ENCODE measurements at regions not wholly inside any gene's neighbourhood (a gene's known extent, or its start where the extent isn't known, plus 50 kb on each side); places are given as distances from the start of the nearest gene placed in this dataset.

DNA sequence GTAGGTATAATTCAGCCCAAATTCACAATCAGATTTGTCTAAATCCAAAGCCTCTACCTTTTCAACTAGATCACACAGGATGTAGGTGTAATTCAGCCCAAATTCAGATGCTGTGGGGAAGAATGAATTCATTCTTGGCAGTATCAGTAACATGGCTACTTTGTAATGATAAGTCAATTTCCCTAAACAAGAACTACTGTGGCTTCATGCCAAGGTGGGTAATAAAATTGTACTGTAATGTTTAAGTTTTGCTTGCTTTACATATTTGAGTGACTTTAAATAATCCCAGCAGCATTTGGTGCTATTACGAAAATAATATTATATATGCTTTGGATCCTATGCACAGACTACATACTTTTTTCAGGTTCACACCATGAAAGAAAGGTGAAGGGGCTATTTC, 239.1 kb downstream of the HDGFL1 start:
- DNase-seq (ENCODE audit: low spot score), result no peak
- TF ChIP-seq, protein P1, sequence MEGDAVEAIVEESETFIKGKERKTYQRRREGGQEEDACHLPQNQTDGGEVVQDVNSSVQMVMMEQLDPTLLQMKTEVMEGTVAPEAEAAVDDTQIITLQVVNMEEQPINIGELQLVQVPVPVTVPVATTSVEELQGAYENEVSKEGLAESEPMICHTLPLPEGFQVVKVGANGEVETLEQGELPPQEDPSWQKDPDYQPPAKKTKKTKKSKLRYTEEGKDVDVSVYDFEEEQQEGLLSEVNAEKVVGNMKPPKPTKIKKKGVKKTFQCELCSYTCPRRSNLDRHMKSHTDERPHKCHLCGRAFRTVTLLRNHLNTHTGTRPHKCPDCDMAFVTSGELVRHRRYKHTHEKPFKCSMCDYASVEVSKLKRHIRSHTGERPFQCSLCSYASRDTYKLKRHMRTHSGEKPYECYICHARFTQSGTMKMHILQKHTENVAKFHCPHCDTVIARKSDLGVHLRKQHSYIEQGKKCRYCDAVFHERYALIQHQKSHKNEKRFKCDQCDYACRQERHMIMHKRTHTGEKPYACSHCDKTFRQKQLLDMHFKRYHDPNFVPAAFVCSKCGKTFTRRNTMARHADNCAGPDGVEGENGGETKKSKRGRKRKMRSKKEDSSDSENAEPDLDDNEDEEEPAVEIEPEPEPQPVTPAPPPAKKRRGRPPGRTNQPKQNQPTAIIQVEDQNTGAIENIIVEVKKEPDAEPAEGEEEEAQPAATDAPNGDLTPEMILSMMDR (IDR thresholded peaks at IDR 0.05; ENCODE audit: extremely low read depth, missing control alignments), result no peak

GRCh38 chr6:22809370-22809769, 240.0 kb downstream of the HDGFL1 start:
- DNase-seq (ENCODE audit: low spot score), result no peak
- TF ChIP-seq, protein P1 (IDR thresholded peaks at IDR 0.05; ENCODE audit: extremely low read depth, missing control alignments), result no peak

DNA sequence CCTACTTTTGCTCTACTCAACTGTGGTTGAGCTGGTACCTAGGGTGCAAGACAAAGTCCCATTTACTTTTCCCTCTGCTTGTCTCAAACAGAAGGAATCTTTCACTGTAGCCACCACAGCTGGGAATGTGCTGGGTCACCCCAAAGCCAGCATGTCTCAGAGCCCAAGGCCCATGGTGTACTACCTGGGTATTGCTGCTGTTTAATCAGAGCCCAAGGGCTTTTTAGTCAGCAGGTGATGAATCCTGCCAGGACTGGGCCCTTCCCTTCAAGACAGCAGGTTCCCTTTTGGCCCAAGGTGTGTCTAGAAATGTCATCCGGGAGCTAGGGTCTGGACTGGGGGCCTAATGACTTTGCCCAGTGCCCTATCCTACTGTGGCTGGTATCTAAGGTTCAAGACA, 249.8 kb downstream of the HDGFL1 start:
- no peak for DNase-seq (ENCODE audit: low spot score)
- TF ChIP-seq, protein P1 (IDR thresholded peaks at IDR 0.05; ENCODE audit: extremely low read depth, missing control alignments), result no peak

- TF ChIP-seq, protein P1 (IDR thresholded peaks at IDR 0.05; ENCODE audit: extremely low read depth, missing control alignments), result no peak
- DNase-seq (ENCODE audit: low spot score), result no peak
These were observed 252.4 kb downstream of the HDGFL1 start for GRCh38 chr6:22821664-22822320.

DNA sequence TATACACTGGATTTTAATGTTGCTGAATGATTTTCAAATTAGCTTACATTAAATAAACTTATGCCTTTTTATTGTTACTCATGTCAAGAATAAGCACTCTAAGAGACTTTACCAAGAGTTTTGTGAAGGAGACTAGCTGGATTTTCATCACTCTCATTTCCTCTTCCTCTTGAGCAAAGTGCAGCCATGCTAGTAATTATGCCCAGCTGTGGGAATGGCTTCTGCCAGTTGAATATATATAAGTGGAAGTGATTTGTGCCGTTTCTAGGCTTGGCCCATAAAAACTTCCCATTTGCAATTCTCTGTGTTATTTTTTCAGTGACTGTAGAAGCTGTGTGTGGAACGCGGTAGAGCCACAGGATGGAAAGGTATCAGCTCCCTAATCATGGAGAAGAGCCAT, 255.8 kb downstream of the HDGFL1 start:
- DNase-seq (ENCODE audit: low spot score), result no peak
- TF ChIP-seq, protein P1 (IDR thresholded peaks at IDR 0.05; ENCODE audit: extremely low read depth, missing control alignments), result no peak

DNA sequence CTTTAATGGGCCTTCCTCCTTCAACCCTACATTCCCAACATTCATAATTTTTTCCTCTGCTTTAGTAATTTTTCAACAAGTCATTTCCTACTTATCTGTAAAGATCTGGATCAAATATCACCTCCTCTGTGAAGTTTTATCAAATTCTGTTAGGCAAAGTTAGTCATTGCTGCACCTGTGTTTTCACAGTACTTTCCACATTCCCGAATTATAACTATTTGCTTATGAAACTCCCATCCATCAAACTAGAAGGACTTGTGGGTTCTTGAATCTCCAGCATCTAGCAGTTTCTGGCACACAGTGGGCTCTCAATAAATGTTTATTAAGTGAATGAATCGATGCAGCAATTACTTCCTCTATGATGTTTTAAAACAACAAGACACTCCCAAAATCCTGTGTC, 257.6 kb downstream of the HDGFL1 start:
- DNase-seq (ENCODE audit: low spot score), result no peak
- TF ChIP-seq, protein P1 (IDR thresholded peaks at IDR 0.05; ENCODE audit: extremely low read depth, missing control alignments), result no peak

DNA sequence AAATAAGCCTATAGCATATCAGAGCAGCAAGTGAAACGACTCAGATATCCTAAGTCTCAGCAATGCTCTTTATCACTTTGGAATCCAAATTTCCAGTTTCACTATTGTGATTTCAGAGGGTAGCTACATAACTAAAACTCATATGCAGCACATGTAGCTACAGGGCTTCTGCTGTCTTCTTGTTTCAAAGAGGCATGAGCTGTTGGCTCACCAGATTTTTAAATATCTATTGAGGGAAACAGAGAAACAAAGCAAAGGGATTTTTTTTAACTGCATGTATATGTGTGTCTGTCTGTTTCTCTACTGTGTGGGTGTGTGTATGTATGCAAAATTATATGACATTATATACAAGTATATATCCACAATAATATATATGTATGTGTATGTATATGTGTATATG, 258.4 kb downstream of the HDGFL1 start:
- TF ChIP-seq, protein P1 (IDR thresholded peaks at IDR 0.05; ENCODE audit: extremely low read depth, missing control alignments), result no peak
- no peak for DNase-seq (ENCODE audit: low spot score)
